ENCODE measurements at regions not wholly inside any gene's neighbourhood (a gene's known extent, or its start where the extent isn't known, plus 50 kb on each side); places are given as distances from the start of the nearest gene placed in this dataset.

- ChIA-PET CTCF (no interaction called here), SMC1A (ENCODE audit: uncharacterized antibody, unreplicated experiment) (no interaction called here), POLR2A (no interaction called here), RAD21 (ENCODE audit: unreplicated experiment) (no interaction called here)
- no TSS peak for BruUV-seq (replicated peaks)
- intact Hi-C loops (cut with micrococcal nuclease; ENCODE audit: unreplicated experiment) (no loop called here), in situ Hi-C loops (cut with MboI) (no loop called here)
- TF ChIP-seq GABPA (IDR thresholded peaks at IDR 0.05; ENCODE audit: low read depth) (no peak), PKNOX1 (IDR thresholded peaks at IDR 0.05) (no peak), SUZ12 (IDR thresholded peaks at IDR 0.05; ENCODE audit: unreplicated experiment) (no peak), REST (IDR thresholded peaks at IDR 0.05; ENCODE audit: low read depth, low read length) (no peak), CBFB (IDR thresholded peaks at IDR 0.05; ENCODE audit: low read depth) (no peak), ZNF207 (IDR thresholded peaks at IDR 0.05; ENCODE audit: borderline replicate concordance) (no peak), MYC (IDR thresholded peaks at IDR 0.05; ENCODE audit: insufficient read depth, insufficient read length, insufficient replicate concordance, low read length, severe bottlenecking) (no peak), BCL11A (IDR thresholded peaks at IDR 0.05; ENCODE audit: low read depth, low read length) (no peak), TARDBP (IDR thresholded peaks at IDR 0.05; ENCODE audit: borderline replicate concordance) (no peak), ZBED1 (IDR thresholded peaks at IDR 0.05; ENCODE audit: borderline replicate concordance) (no peak), GATAD2B (conservative IDR thresholded peaks at IDR 0.05; ENCODE audit: low read depth) (no peak), MTA3 (IDR thresholded peaks at IDR 0.05; ENCODE audit: borderline replicate concordance, low read length) (no peak), BHLHE40 (IDR thresholded peaks at IDR 0.05; ENCODE audit: borderline replicate concordance in 1 of 2, low read depth in 2 of 2, low read length in 1 of 2) (no peak)
- TF ChIP-seq, protein P1, sequence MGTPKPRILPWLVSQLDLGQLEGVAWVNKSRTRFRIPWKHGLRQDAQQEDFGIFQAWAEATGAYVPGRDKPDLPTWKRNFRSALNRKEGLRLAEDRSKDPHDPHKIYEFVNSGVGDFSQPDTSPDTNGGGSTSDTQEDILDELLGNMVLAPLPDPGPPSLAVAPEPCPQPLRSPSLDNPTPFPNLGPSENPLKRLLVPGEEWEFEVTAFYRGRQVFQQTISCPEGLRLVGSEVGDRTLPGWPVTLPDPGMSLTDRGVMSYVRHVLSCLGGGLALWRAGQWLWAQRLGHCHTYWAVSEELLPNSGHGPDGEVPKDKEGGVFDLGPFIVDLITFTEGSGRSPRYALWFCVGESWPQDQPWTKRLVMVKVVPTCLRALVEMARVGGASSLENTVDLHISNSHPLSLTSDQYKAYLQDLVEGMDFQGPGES (IDR thresholded peaks at IDR 0.05) = no peak
- H3K4me2 ChIP-seq (ENCODE audit: control insufficient read depth, insufficient read depth) = no peak overlapping the region
- no peaks in the 10 kb centered on the region for H3K36me3 ChIP-seq (ENCODE audit: control insufficient read depth in 2 of 2, insufficient read depth in 2 of 2, low read length in 1 of 2)
- H4K20me1 ChIP-seq (ENCODE audit: control insufficient read depth, insufficient read depth) = no peaks in the 10 kb centered on the region
- H3K27me3 ChIP-seq (replicated peaks in 1 of 2; ENCODE audit: control insufficient read depth in 2 of 2, insufficient read depth in 2 of 2, low read length in 1 of 2) = no peaks in the 10 kb centered on the region
- H3K9me3 ChIP-seq (replicated peaks; ENCODE audit: control insufficient read depth, insufficient read depth, low read length) = no peaks in the 10 kb centered on the region
- no peaks in the 10 kb centered on the region for H3K4me1 ChIP-seq (ENCODE audit: control insufficient read depth, insufficient read depth, low read length)
- no peaks in the 10 kb centered on the region for H3K79me2 ChIP-seq (ENCODE audit: control insufficient read depth, insufficient read depth, low read length)
- H3K9ac ChIP-seq (ENCODE audit: control insufficient read depth, insufficient read depth, low read length) = no peak overlapping the region
- FAIRE-seq = no peak
- H3K4me3 ChIP-seq = no peak overlapping the region
- ATAC-seq = no peak
- no peak overlapping the region for H2AFZ ChIP-seq (ENCODE audit: control insufficient read depth, low read depth, low read length)
- 9% methylated on average over 5 of the region's 5 CpGs for WGBS (ENCODE audit: insufficient coverage, insufficient replicate concordance, low lambda C conversion rate, missing lambda C conversion rate)
- DNase-seq (ENCODE audit: low read depth, low spot score) = no peak
- no peak overlapping the region for H3K27ac ChIP-seq (ENCODE audit: control insufficient read depth, insufficient read depth)
Observed at GRCh38 chr3:162377608-162378007, 881.0 kb downstream of the OTOL1 start.
